WERI-Rb-1 (cell line): ENCODE measurements at regions not wholly inside any gene's neighbourhood (a gene's known extent, or its start where the extent isn't known, plus 50 kb on each side); places are given as distances from the start of the nearest gene placed in this dataset.

Experiments
- DNase-seq: peaks from one replicate; pipeline ENCODE4 v3.0.0-alpha.2; 2020
- H3K27ac ChIP-seq: fragments of 250-450 bp; sonication (Bioruptor Pico); 2 replicates; pipeline ENCODE4 v1.5.1; 2020; ENCODE audit warnings: mild to moderate bottlenecking, moderate library complexity
- H3K27me3 ChIP-seq: fragments of 250-450 bp; sonication (Bioruptor Pico); 2 replicates; pipeline ENCODE4 v1.5.1; 2021; ENCODE audit warnings: mild to moderate bottlenecking, low read depth, moderate library complexity; ENCODE audit not compliant: insufficient read depth, severe bottlenecking
- H3K36me3 ChIP-seq: fragments of 250-450 bp; sonication (Bioruptor Pico); 2 replicates; pipeline ENCODE4 v1.5.1; 2020; ENCODE audit warnings: mild to moderate bottlenecking, moderate library complexity
- H3K4me3 ChIP-seq: 2 replicates; pipeline ENCODE4 v1.5.1; 2011; ENCODE audit warnings: low read depth, mild to moderate bottlenecking, control low read depth, low read length
- H3K9me3 ChIP-seq: fragments of 250-450 bp; sonication (Bioruptor Pico); 2 replicates; pipeline ENCODE4 v1.5.1; 2021; ENCODE audit warnings: mild to moderate bottlenecking, moderate library complexity; ENCODE audit not compliant: severe bottlenecking
- CTCF ChIP-seq: IDR thresholded peaks from 2 replicates; pipeline ENCODE4 v1.5.1; 2011; ENCODE audit warnings: low read depth, mild to moderate bottlenecking, control low read depth, inconsistent platforms, low read length

GRCh38 chr13:73268306-73268705 is 209.5 kb downstream of the KLF5 start:
- H3K27ac ChIP-seq: no peak overlapping the region
- no peaks in the 10 kb centered on the region for H3K9me3 ChIP-seq
- DNase-seq: no peak
- H3K4me3 ChIP-seq: no peak overlapping the region
- no peaks in the 10 kb centered on the region for H3K36me3 ChIP-seq
- H3K27me3 ChIP-seq: no peaks in the 10 kb centered on the region
- no peak for TF ChIP-seq CTCF

- H3K27ac ChIP-seq: no peak overlapping the region
- TF ChIP-seq CTCF: no peak
- DNase-seq: no peak
- no peaks in the 10 kb centered on the region for H3K9me3 ChIP-seq
- H3K4me3 ChIP-seq: no peak overlapping the region
- H3K36me3 ChIP-seq: no peaks in the 10 kb centered on the region
- no peaks in the 10 kb centered on the region for H3K27me3 ChIP-seq
Observed at GRCh38 chr13:73266640-73267180, 207.9 kb downstream of the KLF5 start.

GRCh38 chr13:73262862-73263627 is 204.2 kb downstream of the KLF5 start:
- Histone ChIP-seq H3K27ac (no peak overlapping the region), H3K36me3 (no peaks in the 10 kb centered on the region), H3K9me3 (no peaks in the 10 kb centered on the region), H3K4me3 (no peak overlapping the region), H3K27me3 (no peaks in the 10 kb centered on the region)
- no peak for DNase-seq
- no peak for TF ChIP-seq CTCF

- H3K36me3 ChIP-seq: no peaks in the 10 kb centered on the region
- no peak for DNase-seq
- no peaks in the 10 kb centered on the region for H3K27me3 ChIP-seq
- H3K4me3 ChIP-seq: no peak overlapping the region
- no peak overlapping the region for H3K27ac ChIP-seq
- no peak for TF ChIP-seq CTCF
- H3K9me3 ChIP-seq: no peaks in the 10 kb centered on the region
Observed at GRCh38 chr13:73261739-73262216, 203.0 kb downstream of the KLF5 start.

- no peaks in the 10 kb centered on the region for H3K36me3 ChIP-seq
- no peak for DNase-seq
- H3K27me3 ChIP-seq: no peaks in the 10 kb centered on the region
- H3K27ac ChIP-seq: no peak overlapping the region
- no peak for TF ChIP-seq CTCF
- no peaks in the 10 kb centered on the region for H3K9me3 ChIP-seq
- no peak overlapping the region for H3K4me3 ChIP-seq
Observed at GRCh38 chr13:73259061-73260017, 200.5 kb downstream of the KLF5 start.
